A549 (cell line): ENCODE measurements at regions not wholly inside any gene's neighbourhood (a gene's known extent, or its start where the extent isn't known, plus 50 kb on each side); places are given as distances from the start of the nearest gene placed in this dataset.

Experiments used
- ATAC-seq, 2 experiments: fragments of 200-7000 bp in 1 of 2; fragments of >200 bp in 1 of 2; cut with Nextera tagmentation in 1 of 2; cut with Tn5 transposase in 1 of 2; 3 replicates each; pipeline versions ENCODE4 v1.8.0 to v1.9.1; 2018 to 2020; ENCODE audit warnings: mild to moderate bottlenecking in 1 of 2, moderate library complexity in 1 of 2
- CTCF ChIA-PET: fragments of 300-600 bp; sonication (Branson Sonifier 250); formaldehyde crosslinking; extraction: SDS; loops from one replicate; lab custom pipeline; 2021; ENCODE audit warnings: antibody characterized with exemption, inconsistent platforms; lab: Yijun Ruan, JAX
- POLR2A ChIA-PET: fragments of 350-600 bp; formaldehyde crosslinking; extraction: SDS; loops from one replicate; lab custom pipeline; 2021; ENCODE audit warnings: antibody characterized with exemption, inconsistent platforms; lab: Yijun Ruan, JAX
- DNase-seq, 2 experiments: peaks; one replicate each; pipeline versions ENCODE4 v3.0.0 to v3.0.0-alpha.2; 2011 to 2016; ENCODE audit warnings: low read depth in 1 of 2, low spot score in 1 of 2
- FAIRE-seq: peaks from 2 replicates; lab custom pipeline; 2011; peaks lifted over from hg19 to GRCh38; lab: Jason Lieb, UNC
- H3K27ac ChIP-seq, 2 experiments: fragments of >200 bp; sonication (Bioruptor Twin); formaldehyde crosslinking; 3 replicates each; pipeline ENCODE4 v1.5.1; 2016 to 2017
- H3K4me1 ChIP-seq: fragments of >200 bp; sonication (Bioruptor Twin); formaldehyde crosslinking; 3 replicates; pipeline ENCODE4 v1.6.1; 2016
- H3K4me2 ChIP-seq: fragments of >200 bp; sonication (Bioruptor Twin); formaldehyde crosslinking; 3 replicates; pipeline ENCODE4 v1.6.1; 2016
- H3K4me3 ChIP-seq: fragments of >200 bp; sonication (Bioruptor Twin); formaldehyde crosslinking; 3 replicates; pipeline ENCODE4 v1.5.1; 2016
- H3K9me3 ChIP-seq: fragments of >200 bp; sonication (Bioruptor Twin); formaldehyde crosslinking; 3 replicates; pipeline ENCODE4 v1.6.1; 2016
- CBX2 ChIP-seq: fragments of 200-600 bp; sonication (generic); IDR thresholded peaks from 2 replicates; pipeline ENCODE4 v1.6.1; 2016; ENCODE audit warnings: low read depth, mild to moderate bottlenecking, borderline replicate concordance
- CBX8 ChIP-seq: fragments of 200-600 bp; sonication (generic); IDR thresholded peaks from 2 replicates; pipeline ENCODE4 v1.6.1; 2016
- CTCF ChIP-seq: fragments of >200 bp; sonication (Bioruptor Twin); formaldehyde crosslinking; IDR thresholded peaks from 3 replicates; pipeline ENCODE4 v1.5.1; 2016
- ELK1 ChIP-seq: fragments of 150-350 bp; IDR thresholded peaks from 2 replicates; pipeline ENCODE4 v1.6.1; 2014; ENCODE audit warnings: low read depth, mild to moderate bottlenecking, low read length
- EP300 ChIP-seq, 2 experiments: fragments of >200 bp; sonication (Bioruptor Twin); formaldehyde crosslinking; IDR thresholded peaks; 2 replicates in 1 of 2; 3 replicates in 1 of 2; pipeline ENCODE4 v1.6.1; 2016 to 2017
- FOSB ChIP-seq: fragments of 250-450 bp; sonication (Bioruptor Pico); IDR thresholded peaks from 2 replicates; pipeline ENCODE4 v1.5.0; 2020; ENCODE audit warnings: mild to moderate bottlenecking, moderate library complexity
- HEYL ChIP-seq: fragments of 250-450 bp; sonication (Bioruptor Pico); IDR thresholded peaks from 2 replicates; pipeline ENCODE4 v1.8.0; 2021; ENCODE audit warnings: mild to moderate bottlenecking, moderate library complexity
- HMGXB4 ChIP-seq: fragments of 250-450 bp; sonication (Bioruptor Pico); IDR thresholded peaks from 2 replicates; pipeline ENCODE4 v1.5.0; 2021; ENCODE audit warnings: mild to moderate bottlenecking, moderate library complexity, borderline replicate concordance
- JUN ChIP-seq, 2 experiments: fragments of >200 bp; sonication (Bioruptor Twin); formaldehyde crosslinking; IDR thresholded peaks; 2 replicates in 1 of 2; 3 replicates in 1 of 2; pipeline ENCODE4 v1.6.1; 2016 to 2017
- JUNB ChIP-seq: fragments of >200 bp; sonication (Bioruptor Twin); formaldehyde crosslinking; IDR thresholded peaks from 2 replicates; pipeline ENCODE4 v1.6.1; 2016
- KDM1A ChIP-seq: fragments of 200-600 bp; sonication (generic); IDR thresholded peaks from 2 replicates; pipeline ENCODE4 v1.6.1; 2016; ENCODE audit warnings: low read depth, mild to moderate bottlenecking
- KDM5A ChIP-seq: fragments of 200-600 bp; sonication (generic); IDR thresholded peaks from 2 replicates; pipeline ENCODE4 v1.6.1; 2016; ENCODE audit warnings: antibody characterized with exemption, mild to moderate bottlenecking
- MAFK ChIP-seq: fragments of 450-650 bp; IDR thresholded peaks from 2 replicates; pipeline ENCODE4 v1.6.1; 2014; ENCODE audit not compliant: partially characterized antibody
- MAX ChIP-seq: IDR thresholded peaks from 2 replicates; pipeline ENCODE4 v1.6.1; 2012
- NPAS2 ChIP-seq: fragments of 250-450 bp; sonication (Bioruptor Pico); IDR thresholded peaks from 2 replicates; pipeline ENCODE4 v1.8.0; 2022; ENCODE audit warnings: mild to moderate bottlenecking, moderate library complexity, borderline replicate concordance
- RNF2 ChIP-seq: fragments of 200-600 bp; sonication (generic); IDR thresholded peaks from 2 replicates; pipeline ENCODE4 v1.6.1; 2016; ENCODE audit warnings: low read depth, mild to moderate bottlenecking, antibody characterized with exemption, moderate library complexity, borderline replicate concordance
- ZC3H11A ChIP-seq: fragments of 450-650 bp; IDR thresholded peaks from 2 replicates; pipeline ENCODE4 v1.6.1; 2014; ENCODE audit warnings: antibody characterized with exemption, mild to moderate bottlenecking
- ZFP36 ChIP-seq: fragments of 450-650 bp; IDR thresholded peaks from 2 replicates; pipeline ENCODE4 v1.6.1; 2014; ENCODE audit warnings: borderline replicate concordance; ENCODE audit not compliant: partially characterized antibody
- WGBS: methylation state at CpG from one replicate; pipeline ENCODE4 v1.1.6; 2017; ENCODE audit errors: missing lambda C conversion rate; 5-methylcytosine and 5-hydroxymethylcytosine counted together

- Histone ChIP-seq H3K4me3 (no peak overlapping the region), H3K27ac (no peak overlapping the region), H3K4me2 (no peak overlapping the region), H3K4me1 (no peaks in the 10 kb centered on the region), H3K9me3 (no peaks in the 10 kb centered on the region)
- no peak for FAIRE-seq
- no peak for DNase-seq
- no peak for ATAC-seq
- no peak for TF ChIP-seq CTCF
- no peak for TF ChIP-seq FOSB (CRISPR knock-in tag)
- TF ChIP-seq MAX: no peak
- ChIA-PET POLR2A (no interaction called here), CTCF (no interaction called here)
Observed at GRCh38 chr11:15723966-15724365, 609.2 kb downstream of the INSC start.

GRCh38 chr11:15724601-15725000, 609.9 kb downstream of the INSC start:
- H3K9me3 ChIP-seq: no peaks in the 10 kb centered on the region
- WGBS: 56% methylated on average over 3 of the region's 3 CpGs
- DNase-seq (no peak), ATAC-seq (no peak), FAIRE-seq (no peak)
- TF ChIP-seq HMGXB4 (CRISPR knock-in tag): no peak
- TF ChIP-seq ZFP36: no peak
- no peak for TF ChIP-seq KDM1A
- TF ChIP-seq CBX8: no peak
- POLR2A ChIA-PET: no interaction called here
- CTCF ChIA-PET: interaction anchor here (1.2 kb wide), 1 partner anchor 11 kb away, joined by 4 read pairs; no protein-coding TSS in a partner anchor
- H3K4me1 ChIP-seq: no peaks in the 10 kb centered on the region
- no peak overlapping the region for H3K4me2 ChIP-seq
- no peak overlapping the region for H3K27ac ChIP-seq
- no peak overlapping the region for H3K4me3 ChIP-seq

- H3K4me3 ChIP-seq: no peak overlapping the region
- H3K9me3 ChIP-seq: no peaks in the 10 kb centered on the region
- CTCF ChIA-PET: interaction anchor here (1.2 kb wide), 1 partner anchor 10 kb away, joined by 4 read pairs; no protein-coding TSS in a partner anchor
- ATAC-seq (no peak), FAIRE-seq (no peak), DNase-seq (no peak)
- WGBS: 14% methylated on average over 2 of the region's 2 CpGs
- no peak overlapping the region for H3K4me2 ChIP-seq
- no peak overlapping the region for H3K27ac ChIP-seq
- TF ChIP-seq HEYL (CRISPR knock-in tag) (no peak), ELK1 (no peak), MAFK (no peak), ZC3H11A (no peak), KDM1A (no peak), JUNB (no peak), RNF2 (no peak), EP300 (IDR thresholded peaks at IDR 0.05) (no peak)
- TF ChIP-seq, all 56 proteins: peak for 0
- POLR2A ChIA-PET: no interaction called here
- H3K4me1 ChIP-seq: no peaks in the 10 kb centered on the region
Observed at GRCh38 chr11:15725246-15725645, 610.5 kb downstream of the INSC start.

GRCh38 chr11:15726221-15726746, 611.6 kb downstream of the INSC start:
- Histone ChIP-seq H3K4me3 (no peak overlapping the region), H3K27ac (no peak overlapping the region), H3K4me1 (no peaks in the 10 kb centered on the region), H3K4me2 (no peak overlapping the region), H3K9me3 (no peaks in the 10 kb centered on the region)
- FAIRE-seq (no peak), ATAC-seq (no peak), DNase-seq (no peak)
- ChIA-PET POLR2A (no interaction called here), CTCF (interaction anchor here (1.2 kb wide), 1 partner anchor 9 kb away, joined by 3 read pairs; no protein-coding TSS in a partner anchor)
- TF ChIP-seq CBX2 (no peak), NPAS2 (CRISPR knock-in tag) (no peak), JUN (IDR thresholded peaks at IDR 0.05) (no peak), FOSB (CRISPR knock-in tag) (no peak), KDM5A (no peak)
- WGBS: 2% methylated on average over 3 of the region's 3 CpGs
